ENCODE measurements at regions not wholly inside any gene's neighbourhood (a gene's known extent, or its start where the extent isn't known, plus 50 kb on each side); places are given as distances from the start of the nearest gene placed in this dataset.

DNA sequence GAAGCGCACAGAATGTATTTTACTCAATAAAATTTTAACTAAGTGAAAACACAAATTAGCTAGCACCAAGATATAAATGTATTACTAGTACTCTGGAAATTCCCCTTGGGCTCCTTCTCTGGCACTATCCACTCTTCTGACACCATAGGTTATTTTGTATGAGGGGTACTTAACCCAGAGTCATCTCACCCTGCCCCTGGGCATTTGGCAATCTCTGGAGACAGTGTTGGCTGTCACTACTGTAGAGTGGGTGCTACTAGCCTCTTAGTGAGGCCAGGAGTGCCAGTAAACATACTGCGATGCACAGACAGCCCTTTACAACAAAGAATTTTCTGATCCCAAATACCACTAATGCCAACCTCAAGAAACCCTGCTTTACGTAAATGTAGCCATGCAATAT is 246.3 kb upstream of the KBTBD8 start:
- TF ChIP-seq JUND (IDR thresholded peaks at IDR 0.05; ENCODE audit: low read depth, low read length) (no peak), POLR2A (IDR thresholded peaks at IDR 0.05; ENCODE audit: low read depth, low read length) (no peak), SPI1 (IDR thresholded peaks at IDR 0.05; ENCODE audit: borderline replicate concordance, insufficient read depth, low read depth, low read length) (no peak)

Measured in GM12878 (cell line).